Kidney (tissue), 13 donors: ENCODE measurements at regions not wholly inside any gene's neighbourhood (a gene's known extent, or its start where the extent isn't known, plus 50 kb on each side); places are given as distances from the start of the nearest gene placed in this dataset.

ENCODE experiments used
- DNase-seq, 5 donors: peaks; one replicate each; pipeline ENCODE4 v3.0.0-alpha.2; 2013 to 2020
- FAIRE-seq: peaks from 2 replicates; lab custom pipeline; 2012; peaks lifted over from hg19 to GRCh38; lab: Jason Lieb, UNC
- H3K27ac ChIP-seq, 2 donors: one replicate each; pipeline ENCODE4 v1.7.0; 2013; ENCODE audit warnings: low read depth in 2 of 2, low read length in 2 of 2, inconsistent platforms in 1 of 2
- H3K27me3 ChIP-seq: one replicate; pipeline ENCODE4 v1.7.1; 2013; ENCODE audit warnings: low read length, inconsistent platforms; ENCODE audit not compliant: control insufficient read depth, insufficient read depth
- H3K36me3 ChIP-seq, 3 donors: one replicate each; pipeline versions ENCODE4 v1.7.0 to v1.7.1; 2013; ENCODE audit warnings: low read length in 3 of 3, control low read depth in 1 of 3, inconsistent platforms in 1 of 3; ENCODE audit not compliant: insufficient read depth in 3 of 3, control insufficient read depth in 2 of 3
- H3K4me1 ChIP-seq, 3 donors: one replicate each; pipeline versions ENCODE4 v1.7.0 to v1.7.1; 2013; ENCODE audit warnings: low read length in 3 of 3, inconsistent platforms in 1 of 3, low read depth in 1 of 3; ENCODE audit not compliant: control insufficient read depth in 2 of 3, insufficient read depth in 2 of 3
- H3K4me3 ChIP-seq, 3 donors: one replicate each; pipeline versions ENCODE4 v1.7.0 to v1.8.1; 2013; ENCODE audit warnings: low read length in 3 of 3, control low read depth in 1 of 3, inconsistent platforms in 1 of 3
- H3K9ac ChIP-seq, 3 donors: one replicate each; pipeline versions ENCODE4 v1.7.0 to v1.7.1; 2013; ENCODE audit warnings: low read length in 3 of 3, control low read depth in 1 of 3, inconsistent platforms in 1 of 3
- H3K9me3 ChIP-seq, 3 donors: one replicate each; pipeline versions ENCODE4 v1.7.0 to v1.7.1; 2013; ENCODE audit warnings: low read length in 3 of 3, control low read depth in 1 of 3, inconsistent platforms in 1 of 3; ENCODE audit not compliant: control insufficient read depth in 2 of 3, insufficient read depth in 1 of 3
- intact Hi-C: fragments of 100-400 bp; cut with DNase I; formaldehyde crosslinking; loops from one replicate; pipeline ENCODE4 v1.11.1; 2022
- TF ChIP-seq, protein P1 (sequence below): IDR thresholded peaks from 3 replicates; pipeline ENCODE4 v1.5.1; 2012; ENCODE audit warnings: mild to moderate bottlenecking, moderate library complexity, borderline replicate concordance; ENCODE audit not compliant: insufficient read depth; ENCODE audit errors: extremely low read depth
- donor health status: control.
- donor health status: control.
- donor health status: control.
- donor health status: control.
- donor health status: control.
- donor health status: DM: yes; HTN: yes; CAD: no.
- donor health status: Normal renal cell carcinoma (clear cell type).

DNA sequence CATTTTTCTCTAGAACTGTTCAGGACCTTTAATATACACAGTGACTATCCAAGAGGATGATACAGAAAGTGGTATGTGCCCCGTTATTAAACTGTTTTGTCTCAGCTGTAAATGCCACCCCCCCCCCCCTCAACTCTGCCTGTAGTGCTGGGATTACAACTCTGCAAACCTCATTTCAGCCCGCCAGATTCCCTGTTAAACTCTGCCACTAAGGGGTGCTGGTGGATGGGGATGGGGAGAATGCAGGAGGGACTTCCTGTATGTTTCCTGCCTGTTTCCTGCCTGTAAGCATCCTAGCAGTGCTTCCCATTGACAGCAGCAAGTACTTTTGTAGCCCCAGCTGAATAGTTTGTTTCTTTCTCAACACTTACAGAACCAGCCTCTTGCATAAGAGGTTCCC, 301.7 kb upstream of the RORA start:
- H3K36me3 ChIP-seq: no peaks in the 10 kb centered on the region
- no peaks in the 10 kb centered on the region for H3K27me3 ChIP-seq
- H3K27ac ChIP-seq: no peak overlapping the region
- H3K9me3 ChIP-seq: no peaks in the 10 kb centered on the region
- H3K4me3 ChIP-seq: no peak overlapping the region
- intact Hi-C loops: no loop called here
- no peak overlapping the region for H3K9ac ChIP-seq
- DNase-seq: no peak
- H3K4me1 ChIP-seq: no peaks in the 10 kb centered on the region
- TF ChIP-seq, protein P1, sequence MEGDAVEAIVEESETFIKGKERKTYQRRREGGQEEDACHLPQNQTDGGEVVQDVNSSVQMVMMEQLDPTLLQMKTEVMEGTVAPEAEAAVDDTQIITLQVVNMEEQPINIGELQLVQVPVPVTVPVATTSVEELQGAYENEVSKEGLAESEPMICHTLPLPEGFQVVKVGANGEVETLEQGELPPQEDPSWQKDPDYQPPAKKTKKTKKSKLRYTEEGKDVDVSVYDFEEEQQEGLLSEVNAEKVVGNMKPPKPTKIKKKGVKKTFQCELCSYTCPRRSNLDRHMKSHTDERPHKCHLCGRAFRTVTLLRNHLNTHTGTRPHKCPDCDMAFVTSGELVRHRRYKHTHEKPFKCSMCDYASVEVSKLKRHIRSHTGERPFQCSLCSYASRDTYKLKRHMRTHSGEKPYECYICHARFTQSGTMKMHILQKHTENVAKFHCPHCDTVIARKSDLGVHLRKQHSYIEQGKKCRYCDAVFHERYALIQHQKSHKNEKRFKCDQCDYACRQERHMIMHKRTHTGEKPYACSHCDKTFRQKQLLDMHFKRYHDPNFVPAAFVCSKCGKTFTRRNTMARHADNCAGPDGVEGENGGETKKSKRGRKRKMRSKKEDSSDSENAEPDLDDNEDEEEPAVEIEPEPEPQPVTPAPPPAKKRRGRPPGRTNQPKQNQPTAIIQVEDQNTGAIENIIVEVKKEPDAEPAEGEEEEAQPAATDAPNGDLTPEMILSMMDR: no peak
- no peak for FAIRE-seq

DNA sequence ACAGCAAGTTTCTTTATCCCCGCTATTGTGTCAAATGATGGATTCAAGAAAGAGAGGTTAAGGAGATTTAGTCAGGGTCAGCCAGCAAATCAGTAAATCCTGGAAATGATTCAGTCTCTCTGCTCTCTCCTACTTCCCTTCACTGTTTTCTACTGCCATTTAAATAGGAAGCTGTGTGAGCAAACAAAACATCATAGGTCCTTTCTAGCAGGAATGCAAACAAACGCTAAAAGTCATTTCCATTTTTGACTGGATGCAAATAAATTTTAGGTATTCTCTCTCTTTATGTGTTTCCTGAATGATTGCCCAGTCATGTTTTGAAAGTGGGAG, 299.4 kb upstream of the RORA start:
- intact Hi-C loops: no loop called here

DNA sequence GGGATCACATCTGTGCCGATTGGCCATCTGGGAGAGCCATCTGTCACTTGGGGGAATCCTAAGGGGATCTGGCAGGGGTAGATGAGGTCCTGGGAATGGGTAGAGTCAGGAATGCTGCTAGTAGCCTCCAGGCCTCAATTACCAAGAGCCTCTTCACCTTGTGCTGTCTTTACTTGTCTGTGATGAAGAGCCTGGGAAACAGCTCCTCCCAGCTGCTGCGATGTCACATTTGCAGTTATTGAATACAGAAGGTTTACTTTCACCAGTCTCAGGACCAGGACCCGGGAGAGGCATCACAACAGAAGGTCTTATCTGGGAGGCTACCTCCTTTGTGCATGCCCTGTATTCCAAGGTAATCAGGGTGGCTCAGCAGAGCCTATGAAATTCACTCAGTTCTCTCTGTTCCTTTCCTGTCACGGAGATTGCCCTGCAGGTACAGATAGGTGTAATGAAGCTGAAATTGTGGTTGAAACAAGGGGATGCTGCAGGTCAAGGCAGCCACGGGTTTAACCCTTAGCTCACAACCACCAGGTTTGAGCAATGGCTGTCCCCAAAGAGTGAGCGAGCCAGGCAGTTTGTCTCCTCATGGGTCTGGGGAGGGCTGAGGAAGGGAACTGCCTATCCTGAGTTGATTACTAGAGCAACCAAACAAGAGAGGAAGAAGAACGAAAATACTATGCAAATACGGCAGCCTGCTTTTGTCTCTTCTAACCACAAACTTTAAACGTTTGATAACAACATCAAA, 298.9 kb upstream of the RORA start:
- peak in 1 of 5 donors; percentile 24 for DNase-seq

More for the DNA sequence above, 299.4 kb upstream of the RORA start:
- FAIRE-seq (no peak), DNase-seq (peak in 2 of 5 donors; percentile 52 to 72)
- TF ChIP-seq, protein P1: no peak
- no peaks in the 10 kb centered on the region for H3K4me1 ChIP-seq
- H3K4me3 ChIP-seq: no peak overlapping the region
- no peaks in the 10 kb centered on the region for H3K9me3 ChIP-seq
- H3K9ac ChIP-seq: no peak overlapping the region
- H3K36me3 ChIP-seq: no peaks in the 10 kb centered on the region
- H3K27ac ChIP-seq: no peak overlapping the region
- H3K27me3 ChIP-seq: no peaks in the 10 kb centered on the region

More for the DNA sequence above, 298.9 kb upstream of the RORA start:
- no peak overlapping the region for H3K27ac ChIP-seq
- H3K4me1 ChIP-seq: no peaks in the 10 kb centered on the region
- no peak overlapping the region for H3K4me3 ChIP-seq
- H3K27me3 ChIP-seq: no peaks in the 10 kb centered on the region
- intact Hi-C loops: no loop called here
- no peaks in the 10 kb centered on the region for H3K9me3 ChIP-seq
- H3K36me3 ChIP-seq: no peaks in the 10 kb centered on the region
- no peak overlapping the region for H3K9ac ChIP-seq
- TF ChIP-seq, protein P1: no peak
- FAIRE-seq: no peak
